GM21717 (cell line): ENCODE measurements at regions not wholly inside any gene's neighbourhood (a gene's known extent, or its start where the extent isn't known, plus 50 kb on each side); places are given as distances from the start of the nearest gene placed in this dataset.

ENCODE experiments used
- ATAC-seq: cut with Tn5 transposase; IDR thresholded peaks from one replicate; pipeline ENCODE4 v1.9.1; 2021; ENCODE audit warnings: mild to moderate bottlenecking, moderate library complexity; ENCODE audit not compliant: unreplicated experiment

GRCh38 chr15:97443101-97443500 is 517.4 kb upstream of the ARRDC4 start:
- ATAC-seq: no peak

- no peak for ATAC-seq
These were observed 514.4 kb upstream of the ARRDC4 start for GRCh38 chr15:97446138-97446537.

- no peak for ATAC-seq
These were observed 503.8 kb upstream of the ARRDC4 start for GRCh38 chr15:97456521-97457202.

GRCh38 chr15:97457203-97457847 is 503.2 kb upstream of the ARRDC4 start:
- no peak for ATAC-seq

- ATAC-seq: no peak
These were observed 500.7 kb upstream of the ARRDC4 start for GRCh38 chr15:97459771-97460170.

- ATAC-seq: no peak
These were observed 499.3 kb upstream of the ARRDC4 start for GRCh38 chr15:97461226-97461625.

GRCh38 chr15:97463696-97464095 is 496.8 kb upstream of the ARRDC4 start:
- ATAC-seq: no peak

- ATAC-seq: no peak
These were observed 490.1 kb upstream of the ARRDC4 start for GRCh38 chr15:97470417-97470816.

- no peak for ATAC-seq
These were observed 486.9 kb upstream of the ARRDC4 start for GRCh38 chr15:97473627-97474026.

GRCh38 chr15:97479957-97480356 is 480.5 kb upstream of the ARRDC4 start:
- no peak for ATAC-seq

- no peak for ATAC-seq
These were observed 478.0 kb upstream of the ARRDC4 start for GRCh38 chr15:97482521-97482920.

GRCh38 chr15:97483232-97483631 is 477.3 kb upstream of the ARRDC4 start:
- no peak for ATAC-seq

GRCh38 chr15:97490429-97490828 is 470.1 kb upstream of the ARRDC4 start:
- ATAC-seq: no peak

- no peak for ATAC-seq
These were observed 459.2 kb upstream of the ARRDC4 start for GRCh38 chr15:97501291-97501690.

- ATAC-seq: no peak
These were observed 458.5 kb upstream of the ARRDC4 start for GRCh38 chr15:97502038-97502437.

- no peak for ATAC-seq
These were observed 456.3 kb upstream of the ARRDC4 start for GRCh38 chr15:97504031-97504792.

- no peak for ATAC-seq
These were observed 442.8 kb upstream of the ARRDC4 start for GRCh38 chr15:97517737-97518136.

- ATAC-seq: no peak
These were observed 439.8 kb upstream of the ARRDC4 start for GRCh38 chr15:97520689-97521088.

- no peak for ATAC-seq
These were observed 438.9 kb upstream of the ARRDC4 start for GRCh38 chr15:97521381-97522285.

GRCh38 chr15:97522347-97522746 is 438.2 kb upstream of the ARRDC4 start:
- ATAC-seq: no peak

GRCh38 chr15:97525809-97526208 is 434.7 kb upstream of the ARRDC4 start:
- ATAC-seq: no peak
